ENCODE measurements at regions not wholly inside any gene's neighbourhood (a gene's known extent, or its start where the extent isn't known, plus 50 kb on each side); places are given as distances from the start of the nearest gene placed in this dataset.

GRCh38 chr15:92770641-92771040 is 115.1 kb upstream of the FAM174B start:
- Histone ChIP-seq H3K27ac (ENCODE audit: insufficient read depth, low read depth, low read length) (no peak overlapping the region), H3K4me1 (ENCODE audit: control insufficient read depth, extremely low read depth, insufficient read depth, low read length) (no peaks in the 10 kb centered on the region), H3K36me3 (ENCODE audit: control insufficient read depth in 2 of 2, extremely low read depth in 1 of 2, insufficient read depth in 2 of 2, low read length in 2 of 2) (no peaks in the 10 kb centered on the region), H3K9me3 (replicated peaks; ENCODE audit: control insufficient read depth, insufficient read depth, low read length) (no peaks in the 10 kb centered on the region), H3K9me1 (replicated peaks; ENCODE audit: control insufficient read depth, extremely low read depth, insufficient read depth, low read length) (no peaks in the 10 kb centered on the region), H2AFZ (ENCODE audit: low read depth, low read length) (no peak overlapping the region), H3K4me3 (replicated peaks in 1 of 3; ENCODE audit: insufficient read depth in 1 of 3, low read depth in 1 of 3, low read length in 3 of 3) (no peak overlapping the region), H3K4me2 (ENCODE audit: insufficient read depth, low read length) (no peak overlapping the region), H3K9ac (replicated peaks; ENCODE audit: extremely low read depth, insufficient read depth, low read length) (no peak overlapping the region), H3K79me2 (ENCODE audit: control insufficient read depth, insufficient read depth, low read length) (no peaks in the 10 kb centered on the region), H3K27me3 (ENCODE audit: control insufficient read depth in 2 of 2, insufficient read depth in 2 of 2, low read length in 2 of 2) (no peaks in the 10 kb centered on the region), H4K20me1 (replicated peaks; ENCODE audit: control insufficient read depth, extremely low read depth, insufficient read depth, low read length) (no peaks in the 10 kb centered on the region)
- dilution Hi-C loops (cut with MboI; ENCODE audit: extremely low pct_ligation_motif_present, low sequenced_read_pairs) (no loop called here), intact Hi-C loops (cut with micrococcal nuclease) (no loop called here)
- no peak for FAIRE-seq
- ChIA-PET CTCF (interaction anchor here (1.1 kb wide), 1 partner anchor 260 kb away, joined by 3 read pairs; no protein-coding TSS in a partner anchor), POLR2A (no interaction called here)
- TF ChIP-seq GATA2 (IDR thresholded peaks at IDR 0.05; ENCODE audit: insufficient read depth, insufficient read length, low read depth, low read length) (no peak), POLR2A (IDR thresholded peaks at IDR 0.05; ENCODE audit: low read depth, low read length) (no peak), MAX (IDR thresholded peaks at IDR 0.05; ENCODE audit: insufficient read depth, insufficient read length) (no peak), EZH2 (IDR thresholded peaks at IDR 0.05; ENCODE audit: borderline replicate concordance, low read depth, low read length, severe bottlenecking) (no peak), FOS (IDR thresholded peaks at IDR 0.05; ENCODE audit: borderline replicate concordance, insufficient read depth, low read length) (no peak), POLR2AphosphoS5 (IDR thresholded peaks at IDR 0.05; ENCODE audit: insufficient read depth, low read depth, low read length) (no peak), MYC (IDR thresholded peaks at IDR 0.05; ENCODE audit: low read depth, low read length) (no peak), CTCF (IDR thresholded peaks at IDR 0.05; ENCODE audit: extremely low read depth in 1 of 2, insufficient read depth in 1 of 2, low read depth in 1 of 2, low read length in 2 of 2) (no peak), JUN (IDR thresholded peaks at IDR 0.05; ENCODE audit: borderline replicate concordance, insufficient read depth, insufficient read length, low read depth) (no peak)
- DNase-seq (ENCODE audit: low read depth, low spot score), result no peak
- BruUV-seq (replicated peaks), result no TSS peak
